ENCODE measurements at regions not wholly inside any gene's neighbourhood (a gene's known extent, or its start where the extent isn't known, plus 50 kb on each side); places are given as distances from the start of the nearest gene placed in this dataset.
"Not testable (repeated sequence)": the region's sequence is repeated elsewhere in the genome, so short reads cannot be mapped to it uniquely, and the experiment has no call there.

GRCh38 chr5:45172634-45173033 is 363.9 kb downstream of the MRPS30 start:
- in situ Hi-C loops (cut with HindIII; ENCODE audit: low sequenced_read_pairs): not testable (repeated sequence)

GRCh38 chr5:45179686-45180085 is 370.9 kb downstream of the MRPS30 start:
- no peak for DNase-seq (ENCODE audit: low spot score)
- in situ Hi-C loops (cut with HindIII; ENCODE audit: low sequenced_read_pairs): no loop called here

More at GRCh38 chr5:45172634-45173033, 363.9 kb downstream of the MRPS30 start:
- not testable (repeated sequence) for DNase-seq (ENCODE audit: low spot score)

GRCh38 chr5:45189042-45189441 is 380.3 kb downstream of the MRPS30 start:
- DNase-seq (ENCODE audit: low spot score): no peak
- in situ Hi-C loops (cut with HindIII; ENCODE audit: low sequenced_read_pairs): no loop called here

- no peak for DNase-seq (ENCODE audit: low spot score)
- in situ Hi-C loops (cut with HindIII; ENCODE audit: low sequenced_read_pairs): no loop called here
Measured at GRCh38 chr5:45189481-45189880, 380.7 kb downstream of the MRPS30 start.

GRCh38 chr5:45195026-45195425 is 386.3 kb downstream of the MRPS30 start:
- DNase-seq (ENCODE audit: low spot score): no peak
- in situ Hi-C loops (cut with HindIII; ENCODE audit: low sequenced_read_pairs): no loop called here
